ENCODE measurements at regions not wholly inside any gene's neighbourhood (a gene's known extent, or its start where the extent isn't known, plus 50 kb on each side); places are given as distances from the start of the nearest gene placed in this dataset.

DNA sequence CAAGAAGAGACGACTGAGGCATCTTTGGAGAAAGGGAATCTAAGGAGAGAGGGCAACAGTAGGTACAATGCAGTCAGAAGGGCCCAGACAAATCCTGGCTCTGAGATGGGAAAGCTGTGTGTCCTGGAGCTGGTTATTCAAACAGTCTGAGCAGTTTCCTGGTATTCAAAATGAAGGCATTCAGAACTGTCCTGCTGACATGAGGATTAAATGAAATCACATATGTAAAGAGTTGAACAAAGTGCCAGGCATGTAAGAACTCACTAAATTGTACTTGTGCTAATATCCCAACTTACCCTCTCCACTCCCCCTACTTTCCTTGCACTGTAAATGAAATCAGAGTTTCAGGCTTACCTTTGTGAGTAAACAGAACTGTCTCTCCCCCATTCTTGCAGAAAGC lies 60.9 kb upstream of the LDB2 start:
- CTCF ChIA-PET, result no interaction called here
- intact Hi-C loops (cut with micrococcal nuclease; ENCODE audit: unreplicated experiment), result no loop called here
- no peaks in the 10 kb centered on the region for H4K20me1 ChIP-seq (ENCODE audit: control insufficient read depth, insufficient read depth)

DNA sequence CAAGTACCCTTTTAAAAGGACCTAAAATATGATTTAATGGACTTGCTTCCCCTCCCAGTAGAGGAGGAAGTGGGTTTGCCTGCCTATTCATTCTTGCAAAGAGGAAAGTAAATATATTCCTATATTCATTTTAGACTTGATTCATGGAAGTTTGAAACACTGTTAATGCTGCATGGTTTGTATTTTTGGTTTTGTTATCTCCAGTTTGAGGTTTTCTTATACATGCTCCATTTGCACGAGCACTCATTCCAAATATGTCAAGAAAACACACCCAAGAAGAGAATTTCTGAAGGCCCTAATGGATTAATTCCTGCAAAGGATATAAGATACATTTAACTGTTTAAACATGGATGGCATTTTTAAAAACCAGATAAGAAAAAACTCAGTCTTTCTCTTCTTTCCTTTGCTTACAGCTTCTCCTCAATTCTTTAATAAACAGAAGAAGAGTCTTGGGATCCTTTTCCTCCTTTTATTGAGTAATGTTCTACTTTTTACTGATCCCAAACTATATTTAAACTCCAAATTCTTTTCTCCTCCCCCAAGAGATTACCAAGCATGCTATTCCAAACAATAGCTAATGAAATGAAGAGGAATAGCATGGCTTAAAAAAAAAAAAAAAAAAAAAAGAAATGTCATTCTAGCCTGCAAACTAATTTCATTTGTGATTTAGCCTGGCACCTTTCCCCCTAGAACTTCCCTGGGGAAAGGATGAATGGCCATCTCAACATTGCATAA lies 54.6 kb upstream of the LDB2 start:
- H2AFZ ChIP-seq (ENCODE audit: control insufficient read depth, low read depth, low read length), result no peak overlapping the region
- no peak for ATAC-seq
- H3K27ac ChIP-seq (ENCODE audit: control insufficient read depth, insufficient read depth), result no peak overlapping the region
- no peak overlapping the region for H3K4me2 ChIP-seq (ENCODE audit: control insufficient read depth, insufficient read depth)
- SMC1A ChIA-PET (ENCODE audit: uncharacterized antibody, unreplicated experiment), result interaction anchor here (1.1 kb wide), 1 partner anchor 31 kb away, joined by 3 read pairs; no protein-coding TSS in a partner anchor
- no peaks in the 10 kb centered on the region for H3K36me3 ChIP-seq (ENCODE audit: control insufficient read depth in 2 of 2, insufficient read depth in 2 of 2, low read length in 1 of 2)
- RAD21 ChIA-PET (ENCODE audit: unreplicated experiment), result no interaction called here
- no TSS peak for BruUV-seq (replicated peaks)
- in situ Hi-C loops (cut with MboI), result no loop called here
- H3K79me2 ChIP-seq (ENCODE audit: control insufficient read depth, insufficient read depth, low read length), result no peaks in the 10 kb centered on the region
- CTCF ChIA-PET, result no interaction called here
- no peaks in the 10 kb centered on the region for H4K20me1 ChIP-seq (ENCODE audit: control insufficient read depth, insufficient read depth)
- no peaks in the 10 kb centered on the region for H3K9me3 ChIP-seq (replicated peaks; ENCODE audit: control insufficient read depth, insufficient read depth, low read length)
- H3K27me3 ChIP-seq (replicated peaks in 1 of 2; ENCODE audit: control insufficient read depth in 2 of 2, insufficient read depth in 2 of 2, low read length in 1 of 2), result no peaks in the 10 kb centered on the region
- 0% methylated on average over 1 of the region's 1 CpG for WGBS (ENCODE audit: insufficient coverage, insufficient replicate concordance, low lambda C conversion rate, missing lambda C conversion rate)
- no peaks in the 10 kb centered on the region for H3K4me1 ChIP-seq (ENCODE audit: control insufficient read depth, insufficient read depth, low read length)
- POLR2A ChIA-PET, result interaction anchor here (0.6 kb wide), 1 partner anchor 17 kb away, joined by 6 read pairs; no protein-coding TSS in a partner anchor
- FAIRE-seq, result no peak
- no peak overlapping the region for H3K4me3 ChIP-seq
- intact Hi-C loops (cut with micrococcal nuclease; ENCODE audit: unreplicated experiment), result no loop called here
- TF ChIP-seq SIX5 (IDR thresholded peaks at IDR 0.05; ENCODE audit: low read depth, low read length, severe bottlenecking) (no peak), RAD21 (IDR thresholded peaks at IDR 0.05; ENCODE audit: insufficient read depth, low read depth, low read length) (no peak), PML (IDR thresholded peaks at IDR 0.05; ENCODE audit: low read length) (no peak), TARDBP (IDR thresholded peaks at IDR 0.05; ENCODE audit: borderline replicate concordance) (no peak), SUZ12 (IDR thresholded peaks at IDR 0.05; ENCODE audit: unreplicated experiment) (no peak), TCF3 (IDR thresholded peaks at IDR 0.05; ENCODE audit: borderline replicate concordance, insufficient read depth, low read depth, low read length) (no peak)
- TF ChIP-seq, protein P1, sequence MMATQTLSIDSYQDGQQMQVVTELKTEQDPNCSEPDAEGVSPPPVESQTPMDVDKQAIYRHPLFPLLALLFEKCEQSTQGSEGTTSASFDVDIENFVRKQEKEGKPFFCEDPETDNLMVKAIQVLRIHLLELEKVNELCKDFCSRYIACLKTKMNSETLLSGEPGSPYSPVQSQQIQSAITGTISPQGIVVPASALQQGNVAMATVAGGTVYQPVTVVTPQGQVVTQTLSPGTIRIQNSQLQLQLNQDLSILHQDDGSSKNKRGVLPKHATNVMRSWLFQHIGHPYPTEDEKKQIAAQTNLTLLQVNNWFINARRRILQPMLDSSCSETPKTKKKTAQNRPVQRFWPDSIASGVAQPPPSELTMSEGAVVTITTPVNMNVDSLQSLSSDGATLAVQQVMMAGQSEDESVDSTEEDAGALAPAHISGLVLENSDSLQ (IDR thresholded peaks at IDR 0.05), result no peak
- TF ChIP-seq, protein P2, sequence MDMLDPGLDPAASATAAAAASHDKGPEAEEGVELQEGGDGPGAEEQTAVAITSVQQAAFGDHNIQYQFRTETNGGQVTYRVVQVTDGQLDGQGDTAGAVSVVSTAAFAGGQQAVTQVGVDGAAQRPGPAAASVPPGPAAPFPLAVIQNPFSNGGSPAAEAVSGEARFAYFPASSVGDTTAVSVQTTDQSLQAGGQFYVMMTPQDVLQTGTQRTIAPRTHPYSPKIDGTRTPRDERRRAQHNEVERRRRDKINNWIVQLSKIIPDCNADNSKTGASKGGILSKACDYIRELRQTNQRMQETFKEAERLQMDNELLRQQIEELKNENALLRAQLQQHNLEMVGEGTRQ (IDR thresholded peaks at IDR 0.05; ENCODE audit: borderline replicate concordance, low read depth, low read length), result no peak
- DNase-seq (ENCODE audit: low read depth, low spot score), result no peak
- no peak overlapping the region for H3K9ac ChIP-seq (ENCODE audit: control insufficient read depth, insufficient read depth, low read length)

More for the DNA sequence above, 60.9 kb upstream of the LDB2 start:
- DNase-seq (ENCODE audit: low read depth, low spot score) (no peak), FAIRE-seq (no peak), ATAC-seq (no peak)
- WGBS (ENCODE audit: insufficient coverage, insufficient replicate concordance, low lambda C conversion rate, missing lambda C conversion rate), result 0% methylated on average over 1 of the region's 1 CpG
- no peak overlapping the region for H3K4me3 ChIP-seq
- no peak overlapping the region for H3K9ac ChIP-seq (ENCODE audit: control insufficient read depth, insufficient read depth, low read length)
- H3K36me3 ChIP-seq (ENCODE audit: control insufficient read depth in 2 of 2, insufficient read depth in 2 of 2, low read length in 1 of 2), result no peaks in the 10 kb centered on the region
- no TSS peak for BruUV-seq (replicated peaks)
- H3K4me1 ChIP-seq (ENCODE audit: control insufficient read depth, insufficient read depth, low read length), result no peaks in the 10 kb centered on the region
- H2AFZ ChIP-seq (ENCODE audit: control insufficient read depth, low read depth, low read length), result no peak overlapping the region
- no peak overlapping the region for H3K4me2 ChIP-seq (ENCODE audit: control insufficient read depth, insufficient read depth)
- RAD21 ChIA-PET (ENCODE audit: unreplicated experiment), result no interaction called here
- SMC1A ChIA-PET (ENCODE audit: uncharacterized antibody, unreplicated experiment), result interaction anchor here (0.6 kb wide), 1 partner anchor 20 kb away, joined by 3 read pairs; no protein-coding TSS in a partner anchor
- H3K27me3 ChIP-seq (replicated peaks in 1 of 2; ENCODE audit: control insufficient read depth in 2 of 2, insufficient read depth in 2 of 2, low read length in 1 of 2), result no peaks in the 10 kb centered on the region
- in situ Hi-C loops (cut with MboI), result no loop called here
- H3K79me2 ChIP-seq (ENCODE audit: control insufficient read depth, insufficient read depth, low read length), result no peaks in the 10 kb centered on the region
- H3K27ac ChIP-seq (ENCODE audit: control insufficient read depth, insufficient read depth), result no peak overlapping the region
- H3K9me3 ChIP-seq (replicated peaks; ENCODE audit: control insufficient read depth, insufficient read depth, low read length), result no peaks in the 10 kb centered on the region
- no peak for TF ChIP-seq ZBED1 (IDR thresholded peaks at IDR 0.05; ENCODE audit: borderline replicate concordance)
- POLR2A ChIA-PET, result no interaction called here
